GM21360 (cell line): ENCODE measurements at regions not wholly inside any gene's neighbourhood (a gene's known extent, or its start where the extent isn't known, plus 50 kb on each side); places are given as distances from the start of the nearest gene placed in this dataset.

Experiments
- ATAC-seq: cut with Tn5 transposase; IDR thresholded peaks from one replicate; pipeline ENCODE4 v1.9.1; 2021; ENCODE audit warnings: mild to moderate bottlenecking, moderate library complexity; ENCODE audit not compliant: unreplicated experiment

DNA sequence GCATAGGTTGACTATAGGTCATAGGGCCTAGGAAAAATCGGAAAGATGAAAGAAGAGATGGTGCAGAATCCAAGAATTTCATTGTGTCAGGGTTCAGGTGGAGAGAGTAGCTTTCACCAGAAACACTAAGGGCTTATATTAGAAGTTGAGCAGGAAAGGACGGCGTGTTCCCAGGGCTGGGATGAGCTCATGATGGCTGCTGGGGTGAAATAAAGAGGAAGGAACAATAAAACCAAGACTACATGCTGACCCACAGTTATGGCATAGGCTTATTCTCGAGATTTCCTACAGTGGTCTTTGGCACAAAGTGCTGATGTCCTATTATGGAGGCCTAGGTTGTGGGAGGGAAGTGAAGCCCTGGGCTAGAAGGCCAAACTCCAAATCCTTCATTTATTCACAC lies 195.8 kb downstream of the PTEN start:
- no peak for ATAC-seq

- no peak for ATAC-seq
These were observed 197.3 kb downstream of the PTEN start for GRCh38 chr10:88060762-88061161.

GRCh38 chr10:88062385-88062784 lies 199.0 kb downstream of the PTEN start:
- ATAC-seq: no peak

GRCh38 chr10:88062798-88063472 lies 199.5 kb downstream of the PTEN start:
- no peak for ATAC-seq

DNA sequence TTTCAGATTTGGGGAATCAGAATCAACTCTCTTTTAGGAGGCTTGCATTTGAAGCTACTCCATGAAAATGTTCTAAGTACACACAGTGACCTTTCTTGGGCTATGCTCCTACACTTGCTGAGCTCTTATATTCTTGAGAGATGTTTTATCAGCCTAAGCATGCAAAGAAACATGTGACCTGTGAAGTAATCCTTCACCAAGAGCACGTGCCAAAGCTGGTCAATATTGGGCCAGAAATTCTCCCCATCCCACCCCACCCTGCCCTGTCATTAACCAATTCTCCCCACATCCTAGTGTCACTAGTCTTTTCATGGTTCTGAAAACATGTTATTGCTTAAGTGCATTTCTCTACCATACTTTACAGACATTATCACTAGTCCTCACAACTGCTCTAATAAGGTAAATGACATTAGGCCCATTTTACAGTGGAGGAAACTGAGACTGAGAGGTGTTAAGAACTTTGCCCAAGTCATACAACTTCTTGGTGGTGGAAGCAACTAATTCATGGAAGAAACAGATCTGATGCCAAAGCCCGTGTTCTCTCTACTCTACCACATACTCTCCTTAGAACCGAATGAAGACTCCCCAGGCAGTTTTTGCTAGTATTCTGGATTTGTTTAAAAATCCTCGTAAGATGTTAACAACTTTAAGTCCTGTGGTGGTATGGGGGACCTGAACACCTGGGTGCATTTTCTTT lies 200.6 kb downstream of the PTEN start:
- no peak for ATAC-seq

- ATAC-seq: peak; percentile 51
These were observed 201.4 kb downstream of the PTEN start for GRCh38 chr10:88064608-88065382.

- no peak for ATAC-seq
These were observed 202.1 kb downstream of the PTEN start for GRCh38 chr10:88065383-88066049.

- no peak for ATAC-seq
These were observed 202.9 kb downstream of the PTEN start for GRCh38 chr10:88066319-88066718.

DNA sequence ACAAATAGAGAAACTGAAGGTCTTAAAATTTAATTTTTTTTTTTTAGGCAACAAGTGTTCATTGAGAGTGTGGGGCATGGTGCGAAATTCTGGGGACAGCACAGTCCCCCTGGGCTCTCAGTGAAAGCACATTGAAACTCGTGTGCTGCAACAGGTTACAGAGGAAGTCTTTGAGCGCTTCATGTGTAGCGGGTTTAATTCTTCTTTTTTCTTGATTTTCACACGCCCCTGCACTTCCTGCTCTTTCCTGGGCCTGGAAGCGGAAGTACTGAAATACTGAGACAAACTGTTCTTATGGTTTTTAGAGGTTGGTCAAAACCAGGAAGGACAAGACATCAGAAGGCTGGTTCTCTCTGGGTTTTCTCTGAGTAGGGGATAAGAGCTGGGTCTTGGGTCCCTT lies 203.5 kb downstream of the PTEN start:
- no peak for ATAC-seq

DNA sequence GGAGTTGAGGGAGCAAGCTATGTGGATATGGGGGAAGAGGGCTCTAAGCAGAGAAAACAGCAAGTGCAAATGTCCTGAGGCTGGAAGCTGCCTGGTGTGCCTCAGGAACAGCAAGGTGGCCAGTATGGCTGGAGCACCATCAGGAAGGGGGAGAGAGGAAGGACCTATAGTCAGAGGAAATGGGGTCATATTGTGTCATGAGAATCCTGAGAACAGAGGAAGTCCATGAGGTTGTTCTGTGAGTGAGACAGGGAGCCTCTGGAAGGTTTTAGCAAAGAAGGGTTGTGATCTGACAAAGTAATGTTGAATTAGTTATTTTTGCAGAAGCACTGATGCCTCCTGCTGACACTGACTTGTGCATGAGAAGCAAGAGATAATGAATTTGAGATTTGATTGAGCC lies 204.3 kb downstream of the PTEN start:
- ATAC-seq: no peak

GRCh38 chr10:88069338-88069737 lies 205.9 kb downstream of the PTEN start:
- ATAC-seq: no peak

GRCh38 chr10:88070080-88070880 lies 206.9 kb downstream of the PTEN start:
- no peak for ATAC-seq

DNA sequence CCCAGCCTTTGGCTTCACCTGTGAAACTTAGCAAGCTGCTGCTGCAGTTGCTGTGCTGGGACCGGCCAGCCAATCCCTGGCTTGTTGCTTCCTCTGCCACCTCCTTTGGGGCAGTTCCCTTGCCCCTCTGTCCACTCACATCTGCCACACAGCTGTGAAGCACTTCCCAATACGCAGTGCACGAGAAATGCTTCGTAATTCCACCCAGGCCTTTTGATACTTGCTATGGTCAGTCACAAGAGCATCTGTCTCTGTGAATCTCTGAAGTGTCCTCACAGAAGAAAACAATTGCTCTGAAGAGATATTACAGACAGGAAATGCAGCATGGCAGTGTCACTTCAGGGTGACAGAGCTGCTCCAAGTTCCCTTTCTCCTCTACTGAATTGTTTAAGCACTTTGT lies 208.5 kb downstream of the PTEN start:
- no peak for ATAC-seq

DNA sequence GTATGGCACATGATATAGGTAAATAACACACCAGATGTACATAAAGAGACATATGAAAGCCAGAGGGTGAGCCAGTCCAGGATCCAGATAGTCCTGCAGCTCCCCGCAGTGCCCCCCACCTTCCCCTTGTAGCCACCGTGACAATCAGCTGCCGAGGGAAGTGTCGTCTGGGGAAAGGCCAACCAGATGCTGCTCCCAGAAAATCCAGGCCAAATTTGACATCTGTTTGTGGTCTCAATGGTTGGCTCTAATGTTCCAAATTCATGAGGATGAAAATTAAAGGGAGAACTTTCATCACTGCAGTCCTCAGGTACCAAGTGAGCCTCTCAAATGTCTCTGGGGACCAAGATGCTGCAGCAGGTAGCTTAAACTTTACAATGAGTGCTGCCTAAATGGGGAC lies 210.3 kb downstream of the PTEN start:
- no peak for ATAC-seq

GRCh38 chr10:88074971-88075370 lies 211.5 kb downstream of the PTEN start:
- no peak for ATAC-seq

DNA sequence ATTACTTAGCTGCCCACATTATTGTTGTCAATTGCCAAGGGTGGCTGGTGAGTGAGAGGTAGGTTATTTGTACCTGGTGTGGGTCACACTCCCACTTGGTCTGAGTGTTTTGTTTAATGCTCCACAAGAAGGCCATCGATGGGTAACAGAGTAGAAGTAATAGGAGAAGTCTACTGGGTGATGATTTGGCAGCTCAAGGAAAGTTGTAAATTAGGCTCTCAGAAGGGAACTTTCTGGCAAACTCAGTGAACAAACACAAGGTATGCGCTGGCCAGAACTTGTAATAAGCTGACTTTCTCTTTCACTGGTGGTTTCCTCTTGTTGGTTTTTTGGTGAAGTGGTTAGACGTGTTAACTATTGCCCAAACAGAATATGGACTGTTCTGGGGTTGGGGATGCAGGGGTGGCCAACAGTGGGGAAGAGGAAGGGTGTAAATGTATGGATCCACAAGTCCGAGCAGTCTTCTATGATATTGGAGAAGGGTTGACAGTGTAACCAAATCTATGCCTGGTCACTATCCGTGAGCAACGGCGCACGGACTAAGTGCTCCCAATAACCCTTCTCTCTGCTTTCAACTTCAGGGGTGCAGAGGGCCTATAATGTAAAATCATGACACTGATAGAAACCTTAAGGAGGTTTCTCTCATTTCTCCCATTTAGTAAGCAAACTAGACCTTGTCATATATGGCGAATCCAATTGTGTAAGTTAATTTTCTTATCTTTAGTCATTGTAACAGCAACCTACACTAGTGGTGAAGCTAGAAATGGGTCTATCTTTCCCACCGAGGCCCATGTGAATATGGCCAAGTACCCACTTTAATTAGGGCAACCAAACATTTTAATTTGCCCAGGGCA lies 212.8 kb downstream of the PTEN start:
- ATAC-seq: no peak

- no peak for ATAC-seq
These were observed 214.6 kb downstream of the PTEN start for GRCh38 chr10:88077977-88078376.

DNA sequence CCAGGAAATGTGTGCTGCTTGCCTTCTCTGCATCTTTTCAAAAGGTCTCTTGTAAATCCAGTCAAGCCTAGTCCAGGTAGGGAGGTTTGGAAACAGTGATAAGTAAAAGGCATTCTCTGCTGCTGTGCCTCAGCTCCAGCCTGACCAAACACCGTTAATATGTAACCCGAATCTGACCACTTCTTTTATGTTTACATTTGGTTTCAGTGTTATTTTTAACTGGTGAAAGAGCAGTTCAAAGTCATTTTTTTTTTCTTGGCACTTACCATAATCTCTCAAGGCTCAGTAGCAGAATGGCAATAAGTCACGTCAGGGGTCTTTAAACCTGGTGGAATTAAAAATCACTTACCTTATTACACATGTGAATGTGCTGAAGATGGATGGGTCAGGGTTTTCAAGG lies 216.8 kb downstream of the PTEN start:
- peak; percentile 48 for ATAC-seq

DNA sequence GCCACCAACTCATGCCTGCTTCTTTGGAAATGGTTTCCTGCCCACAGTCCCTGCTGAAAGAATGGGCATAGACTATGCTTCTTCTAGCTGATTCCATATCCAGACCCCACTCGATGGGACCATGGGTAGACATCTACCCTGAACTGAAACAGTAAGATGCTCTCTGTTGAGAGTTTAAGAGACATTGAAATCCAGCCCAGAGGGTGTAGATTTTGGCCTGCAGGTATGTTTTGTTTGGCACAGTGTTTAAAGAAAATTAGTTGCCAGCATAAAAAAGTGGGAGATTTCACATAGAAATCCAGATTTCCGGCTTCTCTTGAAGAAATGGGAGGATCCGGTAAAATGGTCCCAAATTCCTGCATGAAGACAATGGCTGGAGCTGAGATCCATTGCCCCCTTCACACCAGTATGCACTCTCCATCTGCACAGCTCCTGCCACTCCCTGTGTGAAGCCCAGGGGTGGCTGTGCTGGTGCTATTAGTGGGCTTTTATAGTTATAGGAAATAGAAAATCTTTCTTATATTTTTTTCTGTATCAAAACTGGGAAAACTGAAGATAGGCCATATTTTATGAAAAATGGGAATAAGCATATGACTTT lies 218.1 kb downstream of the PTEN start:
- no peak for ATAC-seq
